IMR-90 (cell line): ENCODE measurements at regions not wholly inside any gene's neighbourhood (a gene's known extent, or its start where the extent isn't known, plus 50 kb on each side); places are given as distances from the start of the nearest gene placed in this dataset.

ENCODE experiments used
- ATAC-seq: fragments of 200-7000 bp; cut with Tn5 transposase; 2 replicates; pipeline ENCODE4 v1.9.1; 2020; ENCODE audit warnings: low read depth, mild to moderate bottlenecking, moderate library complexity
- BruUV-seq: library from RNA; stranded (reverse); fragments of 400-500 nt; replicated peaks from 2 replicates; lab custom pipeline; 2021; lab: Mats Ljungman, UMichigan
- CTCF ChIA-PET: fragments of 300-600 bp; formaldehyde crosslinking; extraction: SDS; loops from one replicate; lab custom pipeline; 2021; ENCODE audit warnings: antibody characterized with exemption; lab: Yijun Ruan, JAX
- POLR2A ChIA-PET: fragments of 300-600 bp; sonication (Branson Sonifier 250); formaldehyde crosslinking; loops from one replicate; lab custom pipeline; 2022; ENCODE audit warnings: antibody characterized with exemption; ENCODE audit not compliant: unreplicated experiment; lab: Charles Lee
- DNase-seq: peaks from one replicate; pipeline ENCODE4 v3.0.0; 2013
- H2AFZ ChIP-seq: replicated peaks from 2 replicates; pipeline ENCODE3; 2013; ENCODE audit warnings: low read length, mild to moderate bottlenecking; ENCODE audit not compliant: poor library complexity
- H2AK5ac ChIP-seq: 2 replicates; pipeline ENCODE4 v1.6.1; 2013; ENCODE audit warnings: low read depth, low read length, inconsistent platforms
- H2AK9ac ChIP-seq: replicated peaks from 2 replicates; pipeline ENCODE3; 2013; ENCODE audit warnings: mild to moderate bottlenecking, low read depth, low read length, moderate library complexity; ENCODE audit not compliant: poor library complexity
- H2BK120ac ChIP-seq: 2 replicates; pipeline ENCODE4 v1.6.1; 2013; ENCODE audit warnings: low read depth, low read length, inconsistent platforms
- H2BK15ac ChIP-seq: 3 replicates; pipeline ENCODE4 v1.6.1; 2013; ENCODE audit warnings: low read depth, low read length, inconsistent platforms
- H2BK20ac ChIP-seq: 2 replicates; pipeline ENCODE4 v1.6.1; 2013; ENCODE audit warnings: low read depth, mild to moderate bottlenecking, inconsistent platforms, low read length, moderate library complexity
- H2BK5ac ChIP-seq: 2 replicates; pipeline ENCODE4 v1.6.1; 2013; ENCODE audit warnings: mild to moderate bottlenecking, low read depth, low read length, inconsistent platforms; ENCODE audit not compliant: poor library complexity, severe bottlenecking
- H3K14ac ChIP-seq: replicated peaks from 2 replicates; pipeline ENCODE4 v1.6.1; 2013; ENCODE audit warnings: low read depth, low read length, inconsistent platforms
- H3K18ac ChIP-seq: 2 replicates; pipeline ENCODE4 v1.6.1; 2013; ENCODE audit warnings: low read depth, low read length, control low read depth
- H3K23ac ChIP-seq: 2 replicates; pipeline ENCODE4 v1.6.1; 2013; ENCODE audit warnings: low read depth, low read length, inconsistent platforms
- H3K27ac ChIP-seq: 2 replicates; pipeline ENCODE4 v1.5.1; 2013; ENCODE audit warnings: mild to moderate bottlenecking, control low read depth, low read length; ENCODE audit not compliant: insufficient read depth
- H3K27me3 ChIP-seq: 2 replicates; pipeline ENCODE4 v1.6.1; 2013; ENCODE audit warnings: low read length; ENCODE audit not compliant: control insufficient read depth, insufficient read depth
- H3K36me3 ChIP-seq: 2 replicates; pipeline ENCODE4 v1.6.1; 2013; ENCODE audit warnings: low read length, mixed read lengths; ENCODE audit not compliant: control insufficient read depth, insufficient read depth
- H3K4ac ChIP-seq: 2 replicates; pipeline ENCODE4 v1.6.1; 2013; ENCODE audit warnings: low read depth, low read length, inconsistent platforms
- H3K4me1 ChIP-seq: 2 replicates; pipeline ENCODE4 v1.6.1; 2013; ENCODE audit warnings: low read length, mixed read lengths; ENCODE audit not compliant: control insufficient read depth, insufficient read depth
- H3K4me2 ChIP-seq: 2 replicates; pipeline ENCODE4 v1.6.1; 2013; ENCODE audit warnings: low read depth, mild to moderate bottlenecking, control low read depth, low read length, moderate library complexity
- H3K4me3 ChIP-seq: 2 replicates; pipeline ENCODE4 v1.5.1; 2013; ENCODE audit warnings: low read depth, mild to moderate bottlenecking, control low read depth, low read length, moderate library complexity; ENCODE audit not compliant: insufficient read depth
- H3K56ac ChIP-seq: 2 replicates; pipeline ENCODE4 v1.6.1; 2013; ENCODE audit warnings: low read length, inconsistent platforms; ENCODE audit not compliant: insufficient read depth; ENCODE audit errors: extremely low read depth
- H3K79me1 ChIP-seq, 2 experiments: 2 replicates each; pipeline ENCODE4 v1.6.1; 2013; ENCODE audit warnings: low read length in 2 of 2, inconsistent platforms in 1 of 2, low read depth in 1 of 2
- H3K9ac ChIP-seq: 2 replicates; pipeline ENCODE4 v1.6.1; 2013; ENCODE audit warnings: low read depth, low read length, control low read depth
- H3K9me1 ChIP-seq: 2 replicates; pipeline ENCODE4 v1.6.1; 2013; ENCODE audit warnings: low read length, inconsistent platforms; ENCODE audit not compliant: insufficient read depth
- H3K9me3 ChIP-seq: 2 replicates; pipeline ENCODE4 v1.6.1; 2013; ENCODE audit warnings: low read length; ENCODE audit not compliant: control insufficient read depth, insufficient read depth
- H4K20me1 ChIP-seq: 2 replicates; pipeline ENCODE4 v1.6.1; 2013; ENCODE audit warnings: low read length, inconsistent platforms; ENCODE audit not compliant: insufficient read depth
- H4K5ac ChIP-seq: 2 replicates; pipeline ENCODE4 v1.6.1; 2013; ENCODE audit warnings: mild to moderate bottlenecking, low read depth, low read length, control low read depth
- H4K8ac ChIP-seq, 2 experiments: 2 replicates each; pipeline ENCODE4 v1.6.1; 2013; ENCODE audit warnings: low read depth in 2 of 2, low read length in 2 of 2, control low read depth in 1 of 2, inconsistent platforms in 1 of 2
- H4K91ac ChIP-seq: 2 replicates; pipeline ENCODE4 v1.6.1; 2013; ENCODE audit warnings: low read depth, low read length, inconsistent platforms; ENCODE audit not compliant: insufficient read depth
- MAFK ChIP-seq: IDR thresholded peaks from 2 replicates; pipeline ENCODE4 v1.6.1; 2012; ENCODE audit warnings: low read depth, low read length, improper control_type of control experiment
- WGBS, 2 experiments: methylation state at CpG; one replicate each; pipeline versions ENCODE4 v1.1.5 to v1.1.7; 2013; ENCODE audit warnings: missing lambda C conversion rate in 2 of 2; ENCODE audit not compliant: insufficient read length in 1 of 2; ENCODE audit errors: extremely low coverage in 2 of 2; 5-methylcytosine and 5-hydroxymethylcytosine counted together
- dilution Hi-C: fragments of 300-500 bp; cut with HindIII; formaldehyde crosslinking; loops from one replicate; pipeline ENCODE4 v1.14.3; 2018; ENCODE audit warnings: low sequenced_read_pairs; ENCODE audit not compliant: unreplicated experiment
- in situ Hi-C: fragments of 300-500 bp; cut with MboI; formaldehyde crosslinking; loops from 3 replicates; pipeline ENCODE4 v1.14.3; 2019; ENCODE audit warnings: low sequenced_read_pairs, inconsistent platforms, mixed read lengths
- intact Hi-C: fragments of 100-400 bp; cut with micrococcal nuclease; formaldehyde crosslinking; loops from 2 replicates; pipeline ENCODE4 v1.10.0; 2022

GRCh38 chr19:28862238-28862637 is 350.7 kb downstream of the UQCRFS1 start:
- Histone ChIP-seq H3K56ac (no peak overlapping the region), H4K5ac (no peak overlapping the region), H3K4me3 (no peak overlapping the region), H4K20me1 (no peaks in the 10 kb centered on the region), H3K4me1 (no peaks in the 10 kb centered on the region), H3K4me2 (no peak overlapping the region), H3K79me1 (no peaks in the 10 kb centered on the region), H2AK9ac (no peak overlapping the region), H3K27me3 (no peaks in the 10 kb centered on the region), H3K9me1 (no peaks in the 10 kb centered on the region), H2BK5ac (no peak overlapping the region), H2BK20ac (no peak overlapping the region), H2AK5ac (no peak overlapping the region), H3K27ac (no peak overlapping the region), H3K4ac (no peak overlapping the region), H2AFZ (no peak overlapping the region), H4K8ac (no peak overlapping the region), H3K18ac (no peak overlapping the region), H3K23ac (no peak overlapping the region), H4K91ac (no peak overlapping the region), H3K9ac (no peak overlapping the region), H3K9me3 (peaks cover 3% of the 10 kb centered on the region; the same call in 1 of the 2 replicates), H2BK120ac (no peak overlapping the region), H3K14ac (no peak overlapping the region), H3K36me3 (no peaks in the 10 kb centered on the region), H2BK15ac (no peak overlapping the region)
- dilution Hi-C loops (no loop called here), in situ Hi-C loops (no loop called here), intact Hi-C loops (no loop called here)
- WGBS, 2 experiments = no CpG with 5 or more reads among the region's 3 CpGs
- POLR2A ChIA-PET = no interaction called here
- DNase-seq (no peak), ATAC-seq (no peak)
- TF ChIP-seq MAFK = no peak
- CTCF ChIA-PET = no interaction called here
- BruUV-seq = no TSS peak
